Nephron progenitor cell (in vitro differentiated cells): ENCODE measurements at regions not wholly inside any gene's neighbourhood (a gene's known extent, or its start where the extent isn't known, plus 50 kb on each side); places are given as distances from the start of the nearest gene placed in this dataset.

Experiments
- DNase-seq: peaks from one replicate; pipeline ENCODE4 v3.0.0; 2021
- H3K27ac Mint-ChIP-seq: 2 replicates; pipeline ENCODE4 v1.8.0; 2021; ENCODE audit warnings: mild to moderate bottlenecking, moderate library complexity, mixed read lengths
- H3K27me3 Mint-ChIP-seq: 2 replicates; pipeline ENCODE4 v1.8.0; 2021; ENCODE audit warnings: mild to moderate bottlenecking, low read depth, mixed read lengths; ENCODE audit not compliant: poor library complexity
- H3K36me3 Mint-ChIP-seq: 2 replicates; pipeline ENCODE4 v1.8.0; 2021; ENCODE audit warnings: low read depth, mixed read lengths
- H3K4me1 Mint-ChIP-seq: 2 replicates; pipeline ENCODE4 v1.8.0; 2021; ENCODE audit warnings: mixed read lengths
- H3K4me3 Mint-ChIP-seq: 2 replicates; pipeline ENCODE4 v1.8.0; 2021; ENCODE audit warnings: mild to moderate bottlenecking, moderate library complexity, mixed read lengths
- H3K9me3 Mint-ChIP-seq: 2 replicates; pipeline ENCODE4 v1.8.0; 2021; ENCODE audit warnings: mild to moderate bottlenecking, moderate library complexity, mixed read lengths
- TF ChIP-seq, protein P1 (sequence below): fragments of 200-600 bp; sonication (generic); IDR thresholded peaks from 2 replicates; pipeline ENCODE4 v1.5.0; 2021; ENCODE audit warnings: antibody characterized with exemption

DNA sequence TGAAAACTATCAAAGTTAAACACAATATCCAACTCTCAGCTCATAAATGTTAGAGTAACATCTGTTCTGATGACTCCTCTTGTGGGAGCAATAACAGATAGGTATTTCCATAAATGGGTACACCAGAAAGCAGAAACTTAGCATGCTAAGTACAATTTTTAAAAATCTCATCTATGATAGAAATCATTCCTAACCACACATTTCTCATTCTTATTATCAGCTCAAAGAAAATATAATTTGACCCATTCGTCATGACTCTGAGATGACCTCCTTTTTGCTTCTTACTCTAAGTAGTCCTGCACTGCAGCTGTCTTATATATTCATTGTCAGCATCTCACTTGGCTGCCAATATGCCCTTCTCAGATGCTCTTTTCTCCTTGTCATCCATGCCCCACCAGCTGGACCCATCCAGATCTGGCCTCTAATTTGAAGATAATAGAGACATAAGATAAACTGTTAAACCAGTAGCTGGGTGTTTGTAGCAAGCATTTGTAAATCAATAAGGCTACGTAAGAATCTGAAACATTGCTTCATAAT is 298.3 kb downstream of the KCNS3 start:
- H3K27ac Mint-ChIP-seq, result no peak overlapping the region
- H3K36me3 Mint-ChIP-seq, result no peaks in the 10 kb centered on the region
- DNase-seq, result no peak
- no peak overlapping the region for H3K4me3 Mint-ChIP-seq
- TF ChIP-seq, protein P1, sequence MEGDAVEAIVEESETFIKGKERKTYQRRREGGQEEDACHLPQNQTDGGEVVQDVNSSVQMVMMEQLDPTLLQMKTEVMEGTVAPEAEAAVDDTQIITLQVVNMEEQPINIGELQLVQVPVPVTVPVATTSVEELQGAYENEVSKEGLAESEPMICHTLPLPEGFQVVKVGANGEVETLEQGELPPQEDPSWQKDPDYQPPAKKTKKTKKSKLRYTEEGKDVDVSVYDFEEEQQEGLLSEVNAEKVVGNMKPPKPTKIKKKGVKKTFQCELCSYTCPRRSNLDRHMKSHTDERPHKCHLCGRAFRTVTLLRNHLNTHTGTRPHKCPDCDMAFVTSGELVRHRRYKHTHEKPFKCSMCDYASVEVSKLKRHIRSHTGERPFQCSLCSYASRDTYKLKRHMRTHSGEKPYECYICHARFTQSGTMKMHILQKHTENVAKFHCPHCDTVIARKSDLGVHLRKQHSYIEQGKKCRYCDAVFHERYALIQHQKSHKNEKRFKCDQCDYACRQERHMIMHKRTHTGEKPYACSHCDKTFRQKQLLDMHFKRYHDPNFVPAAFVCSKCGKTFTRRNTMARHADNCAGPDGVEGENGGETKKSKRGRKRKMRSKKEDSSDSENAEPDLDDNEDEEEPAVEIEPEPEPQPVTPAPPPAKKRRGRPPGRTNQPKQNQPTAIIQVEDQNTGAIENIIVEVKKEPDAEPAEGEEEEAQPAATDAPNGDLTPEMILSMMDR, result no peak
- peaks cover 4% of the 10 kb centered on the region for H3K27me3 Mint-ChIP-seq
- H3K4me1 Mint-ChIP-seq, result no peaks in the 10 kb centered on the region
- H3K9me3 Mint-ChIP-seq, result no peaks in the 10 kb centered on the region

DNA sequence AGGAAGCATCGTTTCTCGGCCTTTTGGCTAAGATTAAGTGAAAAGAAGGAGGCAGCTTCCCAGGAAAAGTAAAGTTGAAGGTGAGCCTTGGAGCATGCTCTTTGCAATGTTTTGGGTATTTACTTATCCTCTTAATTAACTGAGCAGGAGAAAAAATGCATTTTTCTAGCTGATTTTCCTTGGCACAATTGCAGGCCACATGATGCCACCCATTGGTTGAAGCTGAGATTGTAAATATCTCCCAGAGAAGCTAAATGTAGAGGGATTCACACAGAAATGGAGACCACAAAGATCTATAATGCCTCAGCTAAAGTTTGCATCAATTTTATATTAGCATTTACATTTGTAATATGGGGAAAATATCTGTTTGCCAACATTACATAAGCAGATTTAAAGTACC is 294.1 kb downstream of the KCNS3 start:
- Mint-ChIP-seq H3K4me3 (no peak overlapping the region), H3K36me3 (no peaks in the 10 kb centered on the region), H3K27ac (no peak overlapping the region), H3K4me1 (no peaks in the 10 kb centered on the region), H3K9me3 (no peaks in the 10 kb centered on the region), H3K27me3 (no peaks in the 10 kb centered on the region)
- no peak for DNase-seq
- TF ChIP-seq, protein P1, result no peak

DNA sequence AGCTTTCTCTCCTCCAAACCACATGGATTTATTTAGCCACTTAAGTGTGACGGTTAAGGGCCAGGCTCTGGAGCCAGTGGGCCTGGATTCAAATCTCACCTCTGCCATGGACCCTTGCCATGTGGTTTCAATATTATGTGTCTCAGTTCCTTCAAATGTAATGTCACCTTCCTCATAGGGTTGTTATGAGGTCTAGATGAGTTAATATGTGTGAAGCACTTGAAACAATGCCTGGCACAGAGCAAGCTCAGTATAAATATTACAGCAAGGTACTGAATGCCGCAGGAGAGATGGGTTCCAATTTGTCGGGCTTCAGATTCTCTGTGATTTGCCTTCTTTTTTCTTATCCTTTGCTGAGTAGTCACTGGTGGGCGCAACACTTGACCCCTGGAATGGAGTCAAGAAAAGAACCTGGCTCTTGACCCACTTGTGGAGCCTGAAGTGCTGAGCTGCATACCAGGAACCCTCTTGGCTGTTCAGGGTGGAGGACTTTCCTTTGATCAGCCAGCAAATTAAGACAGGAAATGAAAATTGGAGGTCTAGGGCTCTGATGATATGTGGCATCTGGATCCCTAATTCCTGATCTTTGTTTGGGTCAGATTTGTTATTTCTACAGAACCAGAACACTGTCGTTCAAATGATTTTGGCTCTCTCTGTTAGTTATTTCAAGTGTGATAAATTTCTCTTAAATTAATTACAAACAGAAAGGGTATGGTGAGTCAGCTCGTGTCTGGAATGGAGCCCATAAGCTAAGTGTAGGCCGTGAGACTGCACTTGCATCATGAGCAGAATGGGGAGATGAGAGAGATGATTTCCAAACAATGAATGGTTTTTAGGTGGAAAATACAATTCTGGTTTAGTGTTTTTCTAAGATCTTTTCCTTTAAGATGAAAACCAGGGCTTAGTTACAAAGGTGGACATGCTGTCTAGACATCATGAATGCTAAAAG is 293.0 kb downstream of the KCNS3 start:
- H3K9me3 Mint-ChIP-seq, result peaks cover 9% of the 10 kb centered on the region
- H3K36me3 Mint-ChIP-seq, result no peaks in the 10 kb centered on the region
- H3K27ac Mint-ChIP-seq, result no peak overlapping the region
- no peak for DNase-seq
- TF ChIP-seq, protein P1, result no peak
- H3K4me1 Mint-ChIP-seq, result no peaks in the 10 kb centered on the region
- H3K4me3 Mint-ChIP-seq, result no peak overlapping the region
- no peaks in the 10 kb centered on the region for H3K27me3 Mint-ChIP-seq

DNA sequence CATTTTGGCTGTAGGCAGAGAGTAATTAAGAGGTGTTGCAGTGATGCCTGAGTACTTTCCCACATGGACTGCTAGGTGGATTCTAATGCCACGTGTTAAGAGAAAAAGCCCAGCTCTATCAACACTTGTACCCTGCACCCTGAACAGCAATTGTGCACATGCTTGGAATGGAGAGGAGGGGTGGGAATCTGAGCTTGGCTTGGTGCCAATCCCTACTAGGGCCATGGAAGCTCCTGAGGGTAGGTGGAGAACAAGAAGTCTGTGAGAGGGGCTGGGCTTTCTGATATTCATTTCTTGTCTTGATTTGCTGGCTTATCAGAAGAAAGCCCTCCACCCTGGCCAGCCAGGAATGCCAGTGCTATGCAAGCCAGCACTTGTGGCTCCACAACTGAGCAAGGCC is 292.2 kb downstream of the KCNS3 start:
- no peaks in the 10 kb centered on the region for H3K36me3 Mint-ChIP-seq
- no peak overlapping the region for H3K27ac Mint-ChIP-seq
- DNase-seq, result no peak
- TF ChIP-seq, protein P1, result no peak
- no peaks in the 10 kb centered on the region for H3K4me1 Mint-ChIP-seq
- no peaks in the 10 kb centered on the region for H3K27me3 Mint-ChIP-seq
- no peak overlapping the region for H3K4me3 Mint-ChIP-seq
- H3K9me3 Mint-ChIP-seq, result peaks cover 15% of the 10 kb centered on the region

DNA sequence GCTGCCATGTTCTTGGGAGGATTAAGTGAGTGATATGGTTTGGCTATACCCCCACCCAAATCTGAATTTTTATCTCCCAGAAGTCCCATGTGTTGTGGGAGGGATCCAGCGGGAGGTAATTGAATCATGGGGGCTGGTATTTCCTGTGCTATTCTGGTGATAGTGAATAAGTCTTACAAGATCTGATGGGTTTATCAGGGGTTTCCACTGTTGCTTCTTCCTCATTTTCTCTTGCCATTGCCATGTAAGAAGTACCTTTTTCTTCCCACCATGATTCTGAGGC is 291.4 kb downstream of the KCNS3 start:
- H3K4me1 Mint-ChIP-seq, result no peaks in the 10 kb centered on the region
- peaks cover 21% of the 10 kb centered on the region for H3K9me3 Mint-ChIP-seq

More for the DNA sequence above, 291.4 kb downstream of the KCNS3 start:
- no peaks in the 10 kb centered on the region for H3K27me3 Mint-ChIP-seq
- H3K36me3 Mint-ChIP-seq, result no peaks in the 10 kb centered on the region
- no peak overlapping the region for H3K4me3 Mint-ChIP-seq
- TF ChIP-seq, protein P1, result no peak
- no peak for DNase-seq
- no peak overlapping the region for H3K27ac Mint-ChIP-seq
